Cortex of kidney (tissue), 1 donor: ENCODE measurements at regions not wholly inside any gene's neighbourhood (a gene's known extent, or its start where the extent isn't known, plus 50 kb on each side); places are given as distances from the start of the nearest gene placed in this dataset.
"Not testable (repeated sequence)": the region's sequence is repeated elsewhere in the genome, so short reads cannot be mapped to it uniquely, and the experiment has no call there.

Experiments
- DNase-seq: peaks from one replicate; lab custom pipeline; 2025; lab: John Stamatoyannopoulos, UW

GRCh38 chr3:193903512-193903817 is 232.5 kb upstream of the HES1 start:
- DNase-seq: no peak

- DNase-seq: no peak
These were observed 232.0 kb upstream of the HES1 start for GRCh38 chr3:193903966-193904365.

GRCh38 chr3:193905541-193906396 is 230.2 kb upstream of the HES1 start:
- DNase-seq: no peak

GRCh38 chr3:193906849-193907410 is 229.0 kb upstream of the HES1 start:
- no peak for DNase-seq

- no peak for DNase-seq
These were observed 227.7 kb upstream of the HES1 start for GRCh38 chr3:193908181-193908744.

GRCh38 chr3:193909387-193909786 is 226.6 kb upstream of the HES1 start:
- no peak for DNase-seq

GRCh38 chr3:193910310-193910709 is 225.6 kb upstream of the HES1 start:
- no peak for DNase-seq

- no peak for DNase-seq
These were observed 224.8 kb upstream of the HES1 start for GRCh38 chr3:193910886-193911738.

- no peak for DNase-seq
These were observed 224.1 kb upstream of the HES1 start for GRCh38 chr3:193911784-193912340.

- DNase-seq: no peak
These were observed 223.2 kb upstream of the HES1 start for GRCh38 chr3:193912621-193913178.

- no peak for DNase-seq
These were observed 221.3 kb upstream of the HES1 start for GRCh38 chr3:193914602-193915001.

- DNase-seq: no peak
These were observed 220.8 kb upstream of the HES1 start for GRCh38 chr3:193915099-193915498.

GRCh38 chr3:193915613-193916012 is 220.3 kb upstream of the HES1 start:
- no peak for DNase-seq

GRCh38 chr3:193917158-193917557 is 218.8 kb upstream of the HES1 start:
- no peak for DNase-seq

GRCh38 chr3:193921465-193921864 is 214.5 kb upstream of the HES1 start:
- DNase-seq: no peak

GRCh38 chr3:193922034-193922774 is 213.7 kb upstream of the HES1 start:
- DNase-seq: no peak

- not testable (repeated sequence) for DNase-seq
These were observed 212.0 kb upstream of the HES1 start for GRCh38 chr3:193923958-193924357.

GRCh38 chr3:193926071-193926470 is 209.9 kb upstream of the HES1 start:
- not testable (repeated sequence) for DNase-seq

GRCh38 chr3:193927413-193928206 is 208.3 kb upstream of the HES1 start:
- DNase-seq: not testable (repeated sequence)
